ENCODE measurements at regions not wholly inside any gene's neighbourhood (a gene's known extent, or its start where the extent isn't known, plus 50 kb on each side); places are given as distances from the start of the nearest gene placed in this dataset.
"Not testable (repeated sequence)": the region's sequence is repeated elsewhere in the genome, so short reads cannot be mapped to it uniquely, and the experiment has no call there.

GRCh38 chr9:7592321-7593316 lies 207.0 kb downstream of the DMAC1 start:
- FAIRE-seq (no peak), DNase-seq (ENCODE audit: insufficient read length, low spot score) (no peak)
- TF ChIP-seq POLR2A (IDR thresholded peaks at IDR 0.05; ENCODE audit: low read depth, low read length), result no peak

DNA sequence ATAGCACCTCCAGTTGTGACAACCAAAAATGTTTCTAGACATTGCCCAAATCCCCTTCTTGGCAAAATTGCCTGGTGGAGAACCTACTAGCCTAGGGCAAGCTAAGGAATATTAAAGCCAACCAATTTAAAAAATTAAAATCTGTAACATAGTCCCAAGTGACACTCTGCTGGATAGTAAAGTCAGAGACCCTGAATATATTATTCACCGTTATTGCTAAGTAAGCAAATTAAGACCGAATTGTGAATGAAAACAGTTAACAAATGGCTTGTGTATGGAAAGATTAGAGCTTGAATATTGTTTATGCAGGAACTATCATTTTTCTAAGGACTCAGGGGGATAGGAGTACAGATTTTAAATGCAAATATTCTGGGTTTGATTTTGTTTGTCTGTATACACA lies 208.1 kb downstream of the DMAC1 start:
- DNase-seq (ENCODE audit: insufficient read length, low spot score) (no peak), FAIRE-seq (no peak)
- TF ChIP-seq POLR2A (IDR thresholded peaks at IDR 0.05; ENCODE audit: low read depth, low read length), result no peak

GRCh38 chr9:7580568-7580967 lies 219.0 kb downstream of the DMAC1 start:
- FAIRE-seq, result no peak
- no peak for DNase-seq (ENCODE audit: insufficient read length, low spot score)
- no peak for TF ChIP-seq POLR2A (IDR thresholded peaks at IDR 0.05; ENCODE audit: low read depth, low read length)

- no peak for FAIRE-seq
- DNase-seq (ENCODE audit: insufficient read length, low spot score), result no peak
- no peak for TF ChIP-seq POLR2A (IDR thresholded peaks at IDR 0.05; ENCODE audit: low read depth, low read length)
These were observed 220.2 kb downstream of the DMAC1 start for GRCh38 chr9:7579351-7579750.

DNA sequence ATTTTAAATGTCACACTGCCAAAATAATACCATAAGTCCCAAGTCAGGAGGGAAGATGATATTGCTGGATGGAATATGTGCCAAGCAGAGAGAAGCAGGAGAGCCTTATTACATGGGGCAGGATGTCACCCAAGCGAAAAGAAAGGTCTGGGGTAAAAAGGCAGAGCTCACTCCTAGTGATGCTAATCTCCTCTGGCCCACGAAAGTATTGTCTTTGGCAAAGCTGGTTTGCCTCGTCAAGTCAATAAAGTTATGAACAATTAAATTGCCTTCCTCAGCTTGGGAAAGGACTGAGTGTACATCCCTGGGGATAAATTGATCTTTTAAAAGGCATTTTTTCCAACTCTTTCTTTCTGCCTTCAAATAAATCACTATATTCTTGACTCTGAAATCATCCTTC lies 220.6 kb downstream of the DMAC1 start:
- DNase-seq (ENCODE audit: insufficient read length, low spot score) (no peak), FAIRE-seq (no peak)
- TF ChIP-seq POLR2A (IDR thresholded peaks at IDR 0.05; ENCODE audit: low read depth, low read length), result no peak

GRCh38 chr9:7570107-7570720 lies 229.4 kb downstream of the DMAC1 start:
- FAIRE-seq, result peak; percentile 95
- no peak for TF ChIP-seq POLR2A (IDR thresholded peaks at IDR 0.05; ENCODE audit: low read depth, low read length)
- DNase-seq (ENCODE audit: insufficient read length, low spot score), result peak; percentile 6

DNA sequence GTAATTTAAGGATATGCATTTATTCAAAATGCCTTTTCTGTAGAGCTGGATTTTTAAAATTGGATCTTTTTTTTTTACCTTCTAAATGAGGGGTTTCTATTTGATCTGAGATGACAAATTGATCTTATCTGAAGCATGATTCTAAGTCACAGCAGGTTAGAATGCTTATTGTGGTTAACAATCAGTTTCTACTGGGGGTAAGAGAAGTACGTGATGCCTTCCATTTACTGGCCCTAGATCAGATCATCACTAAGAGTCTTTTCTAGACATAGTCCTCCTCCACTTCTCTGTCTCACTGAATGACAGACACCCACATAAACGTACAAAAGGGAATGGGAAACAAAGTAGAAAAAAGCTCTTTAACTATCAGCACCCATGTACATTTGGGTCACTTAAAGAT lies 231.9 kb downstream of the DMAC1 start:
- no peak for FAIRE-seq
- no peak for TF ChIP-seq POLR2A (IDR thresholded peaks at IDR 0.05; ENCODE audit: low read depth, low read length)

DNA sequence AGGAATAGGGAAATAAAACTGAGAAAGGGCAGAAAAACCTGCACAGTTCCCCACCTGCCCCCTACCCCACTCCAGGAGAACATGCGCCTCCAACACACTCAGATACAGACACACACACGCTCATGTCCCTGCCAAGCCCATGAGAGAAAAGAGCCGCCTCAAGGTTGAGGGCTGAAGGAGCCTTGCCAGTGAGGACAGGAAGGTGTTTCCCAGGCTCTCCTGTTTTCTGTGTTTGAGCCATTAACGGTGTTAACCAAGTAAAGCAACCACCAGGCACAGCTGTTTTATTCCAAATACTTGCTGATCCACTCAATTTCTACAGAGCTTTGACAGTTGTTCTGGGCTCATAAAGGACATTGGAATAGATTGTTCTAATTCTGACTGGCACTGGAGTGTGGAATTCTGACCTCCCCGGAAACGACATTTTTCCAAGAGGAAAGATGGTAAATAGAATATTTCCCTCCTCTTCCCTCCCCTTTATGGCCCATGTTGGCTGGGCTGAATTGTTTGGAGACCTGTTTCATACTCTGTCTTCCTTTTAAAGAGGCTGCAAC lies 238.0 kb downstream of the DMAC1 start:
- DNase-seq (ENCODE audit: insufficient read length, low spot score), result no peak
- no peak for TF ChIP-seq POLR2A (IDR thresholded peaks at IDR 0.05; ENCODE audit: low read depth, low read length)
- FAIRE-seq, result no peak

More for the DNA sequence above, 231.9 kb downstream of the DMAC1 start:
- DNase-seq (ENCODE audit: insufficient read length, low spot score), result no peak

DNA sequence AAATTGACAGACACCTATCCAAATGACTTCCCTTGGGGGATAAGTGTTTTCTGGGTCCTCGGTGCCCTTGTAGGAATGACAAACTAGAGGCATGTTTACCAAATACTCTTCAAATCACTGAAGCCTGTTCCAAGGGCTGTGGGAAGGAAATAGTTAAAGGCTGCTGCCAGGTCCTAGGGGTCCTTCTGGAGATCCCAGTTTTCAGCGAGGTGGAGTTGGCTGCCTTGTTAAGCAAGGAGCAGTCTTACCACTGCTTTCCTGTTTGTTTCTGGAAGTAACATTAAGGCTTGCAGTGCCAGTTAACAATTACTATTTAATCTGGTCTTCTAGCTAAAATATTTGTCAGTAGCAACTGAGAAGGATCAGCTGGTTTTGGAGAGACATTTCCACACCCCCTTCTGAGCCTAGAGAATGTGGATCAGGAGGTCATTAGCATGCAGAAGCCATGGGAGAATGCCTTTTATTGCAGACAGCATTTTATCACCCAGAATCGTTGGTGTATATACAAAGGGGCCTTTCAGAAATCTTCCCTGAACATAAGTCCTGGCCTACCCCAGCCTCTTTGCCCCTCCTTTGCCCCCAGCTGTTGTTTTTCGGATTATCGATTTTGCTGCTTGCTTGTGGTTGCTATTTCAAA lies 238.8 kb downstream of the DMAC1 start:
- no peak for TF ChIP-seq POLR2A (IDR thresholded peaks at IDR 0.05; ENCODE audit: low read depth, low read length)
- FAIRE-seq, result no peak
- no peak for DNase-seq (ENCODE audit: insufficient read length, low spot score)

- no peak for TF ChIP-seq POLR2A (IDR thresholded peaks at IDR 0.05; ENCODE audit: low read depth, low read length)
- FAIRE-seq (no peak), DNase-seq (ENCODE audit: insufficient read length, low spot score) (no peak)
These were observed 244.9 kb downstream of the DMAC1 start for GRCh38 chr9:7554699-7555098.

DNA sequence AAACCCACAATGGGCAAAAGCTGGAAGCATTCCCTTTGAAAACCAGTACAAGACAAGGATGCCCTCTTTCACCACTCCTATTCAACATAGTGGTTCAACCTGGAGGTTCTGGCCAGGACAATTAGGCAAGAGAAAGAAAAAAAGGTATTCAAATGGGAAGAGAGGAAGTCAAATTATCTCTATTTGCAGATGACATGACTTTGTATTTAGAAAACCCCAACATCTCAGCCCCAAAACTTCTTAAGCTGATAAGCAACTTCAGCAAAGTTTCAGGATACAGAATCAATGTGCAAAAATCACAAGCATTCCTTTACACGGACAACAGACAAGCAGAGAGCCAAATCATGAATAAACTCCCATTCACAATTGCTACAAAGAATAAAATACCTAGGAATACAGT lies 246.9 kb downstream of the DMAC1 start:
- DNase-seq (ENCODE audit: insufficient read length, low spot score); FAIRE-seq: not testable (repeated sequence)

GRCh38 chr9:7549249-7549648 lies 250.3 kb downstream of the DMAC1 start:
- FAIRE-seq, result no peak
- TF ChIP-seq POLR2A (IDR thresholded peaks at IDR 0.05; ENCODE audit: low read depth, low read length), result no peak
- DNase-seq (ENCODE audit: insufficient read length, low spot score), result no peak

- DNase-seq (ENCODE audit: insufficient read length, low spot score) (no peak), FAIRE-seq (no peak)
- TF ChIP-seq POLR2A (IDR thresholded peaks at IDR 0.05; ENCODE audit: low read depth, low read length), result no peak
These were observed 253.3 kb downstream of the DMAC1 start for GRCh38 chr9:7546261-7546660.
